ENCODE measurements at regions not wholly inside any gene's neighbourhood (a gene's known extent, or its start where the extent isn't known, plus 50 kb on each side); places are given as distances from the start of the nearest gene placed in this dataset.

GRCh38 chr10:64112701-64113355 is 591.6 kb downstream of the REEP3 start:
- no peak overlapping the region for H3K4me2 ChIP-seq (ENCODE audit: insufficient read depth, low read length, poor library complexity, severe bottlenecking)
- H3K14ac ChIP-seq (ENCODE audit: low read length), result no peak overlapping the region
- no peak overlapping the region for H2BK12ac ChIP-seq (ENCODE audit: low read length)
- no peaks in the 10 kb centered on the region for H3K27me3 ChIP-seq (ENCODE audit: control insufficient read depth in 3 of 3, insufficient read depth in 3 of 3, low read depth in 1 of 3, low read length in 3 of 3)
- H3K4me1 ChIP-seq (ENCODE audit: control insufficient read depth in 2 of 2, insufficient read depth in 1 of 2, low read depth in 1 of 2, low read length in 2 of 2), result peaks cover 0 to 1% of the 10 kb centered on the region in 2 donors
- no peaks in the 10 kb centered on the region for H3K36me3 ChIP-seq (replicated peaks in 1 of 2; ENCODE audit: control insufficient read depth in 2 of 2, insufficient read depth in 2 of 2, low read length in 2 of 2)
- H4K91ac ChIP-seq (ENCODE audit: low read depth, low read length, poor library complexity), result no peak overlapping the region
- no peak overlapping the region for H3K4ac ChIP-seq (ENCODE audit: low read length)
- no peak overlapping the region for H3K23ac ChIP-seq (ENCODE audit: low read depth, low read length, poor library complexity)
- H3K27ac ChIP-seq (replicated peaks; ENCODE audit: low read length), result no peak overlapping the region
- H3K79me1 ChIP-seq (ENCODE audit: low read depth, low read length), result no peaks in the 10 kb centered on the region
- DNase-seq (ENCODE audit: low spot score), result no peak
- H2AFZ ChIP-seq (ENCODE audit: low read length), result no peak overlapping the region
- H2AK5ac ChIP-seq (ENCODE audit: low read depth, low read length), result no peak overlapping the region
- no peak overlapping the region for H2BK120ac ChIP-seq (ENCODE audit: low read depth, low read length)
- H2BK15ac ChIP-seq (ENCODE audit: low read length), result no peak overlapping the region
- H4K8ac ChIP-seq (ENCODE audit: low read depth, low read length), result no peak overlapping the region
- H3K4me3 ChIP-seq (ENCODE audit: low read length in 2 of 2), result no peak overlapping the region
- no CpG with 5 or more reads among the region's 2 CpGs for WGBS, 2 donors (ENCODE audit: extremely low coverage in 2 of 2, insufficient read length in 2 of 2, insufficient replicate concordance in 1 of 2)
- no peak overlapping the region for H3K18ac ChIP-seq (ENCODE audit: low read length)
- no peaks in the 10 kb centered on the region for H3K9me3 ChIP-seq (replicated peaks in 1 of 2; ENCODE audit: control insufficient read depth in 2 of 2, insufficient read depth in 1 of 2, low read depth in 1 of 2, low read length in 2 of 2)
- no peak overlapping the region for H2BK5ac ChIP-seq (ENCODE audit: low read length)
- no peak overlapping the region for H3K9ac ChIP-seq (ENCODE audit: low read depth, low read length, poor library complexity)

- H4K91ac ChIP-seq (ENCODE audit: low read depth, low read length, poor library complexity), result no peak overlapping the region
- no peak overlapping the region for H3K4me2 ChIP-seq (ENCODE audit: insufficient read depth, low read length, poor library complexity, severe bottlenecking)
- H3K4me1 ChIP-seq (ENCODE audit: control insufficient read depth in 2 of 2, insufficient read depth in 1 of 2, low read depth in 1 of 2, low read length in 2 of 2), result peaks cover 0 to 1% of the 10 kb centered on the region in 2 donors
- H2BK15ac ChIP-seq (ENCODE audit: low read length), result no peak overlapping the region
- H4K8ac ChIP-seq (ENCODE audit: low read depth, low read length), result no peak overlapping the region
- no peak overlapping the region for H2BK5ac ChIP-seq (ENCODE audit: low read length)
- no peak overlapping the region for H2AFZ ChIP-seq (ENCODE audit: low read length)
- H3K9me3 ChIP-seq (replicated peaks in 1 of 2; ENCODE audit: control insufficient read depth in 2 of 2, insufficient read depth in 1 of 2, low read depth in 1 of 2, low read length in 2 of 2), result no peaks in the 10 kb centered on the region
- H3K9ac ChIP-seq (ENCODE audit: low read depth, low read length, poor library complexity), result no peak overlapping the region
- H3K4ac ChIP-seq (ENCODE audit: low read length), result no peak overlapping the region
- H3K23ac ChIP-seq (ENCODE audit: low read depth, low read length, poor library complexity), result no peak overlapping the region
- no peak overlapping the region for H3K14ac ChIP-seq (ENCODE audit: low read length)
- no peak overlapping the region for H2BK120ac ChIP-seq (ENCODE audit: low read depth, low read length)
- H3K36me3 ChIP-seq (replicated peaks in 1 of 2; ENCODE audit: control insufficient read depth in 2 of 2, insufficient read depth in 2 of 2, low read length in 2 of 2), result no peaks in the 10 kb centered on the region
- no CpG with 5 or more reads among the region's 6 CpGs for WGBS, 2 donors (ENCODE audit: extremely low coverage in 2 of 2, insufficient read length in 2 of 2, insufficient replicate concordance in 1 of 2)
- no peak for DNase-seq (ENCODE audit: low spot score)
- no peak overlapping the region for H3K4me3 ChIP-seq (ENCODE audit: low read length in 2 of 2)
- H3K27me3 ChIP-seq (ENCODE audit: control insufficient read depth in 3 of 3, insufficient read depth in 3 of 3, low read depth in 1 of 3, low read length in 3 of 3), result no peaks in the 10 kb centered on the region
- no peak overlapping the region for H3K27ac ChIP-seq (replicated peaks; ENCODE audit: low read length)
- H3K18ac ChIP-seq (ENCODE audit: low read length), result no peak overlapping the region
- no peak overlapping the region for H2AK5ac ChIP-seq (ENCODE audit: low read depth, low read length)
- no peak overlapping the region for H2BK12ac ChIP-seq (ENCODE audit: low read length)
- H3K79me1 ChIP-seq (ENCODE audit: low read depth, low read length), result no peaks in the 10 kb centered on the region
Observed at GRCh38 chr10:64113375-64113774, 592.2 kb downstream of the REEP3 start.

- Histone ChIP-seq H3K36me3 (replicated peaks in 1 of 2; ENCODE audit: control insufficient read depth in 2 of 2, insufficient read depth in 2 of 2, low read length in 2 of 2) (no peaks in the 10 kb centered on the region), H3K27ac (replicated peaks; ENCODE audit: low read length) (no peak overlapping the region), H3K4me1 (ENCODE audit: control insufficient read depth in 2 of 2, insufficient read depth in 1 of 2, low read depth in 1 of 2, low read length in 2 of 2) (peaks cover 0 to 1% of the 10 kb centered on the region in 2 donors), H3K9me3 (replicated peaks in 1 of 2; ENCODE audit: control insufficient read depth in 2 of 2, insufficient read depth in 1 of 2, low read depth in 1 of 2, low read length in 2 of 2) (no peaks in the 10 kb centered on the region), H2AFZ (ENCODE audit: low read length) (no peak overlapping the region), H4K91ac (ENCODE audit: low read depth, low read length, poor library complexity) (no peak overlapping the region), H2BK15ac (ENCODE audit: low read length) (no peak overlapping the region), H3K4me3 (ENCODE audit: low read length in 2 of 2) (no peak overlapping the region), H2BK5ac (ENCODE audit: low read length) (no peak overlapping the region), H2AK5ac (ENCODE audit: low read depth, low read length) (no peak overlapping the region), H3K4me2 (ENCODE audit: insufficient read depth, low read length, poor library complexity, severe bottlenecking) (no peak overlapping the region), H3K14ac (ENCODE audit: low read length) (no peak overlapping the region), H3K23ac (ENCODE audit: low read depth, low read length, poor library complexity) (no peak overlapping the region), H4K8ac (ENCODE audit: low read depth, low read length) (no peak overlapping the region), H3K79me1 (ENCODE audit: low read depth, low read length) (no peaks in the 10 kb centered on the region), H2BK12ac (ENCODE audit: low read length) (no peak overlapping the region), H2BK120ac (ENCODE audit: low read depth, low read length) (no peak overlapping the region), H3K27me3 (ENCODE audit: control insufficient read depth in 3 of 3, insufficient read depth in 3 of 3, low read depth in 1 of 3, low read length in 3 of 3) (no peaks in the 10 kb centered on the region), H3K4ac (ENCODE audit: low read length) (no peak overlapping the region), H3K9ac (ENCODE audit: low read depth, low read length, poor library complexity) (no peak overlapping the region), H3K18ac (ENCODE audit: low read length) (no peak overlapping the region)
- no CpG with 5 or more reads among the region's 3 CpGs for WGBS, 2 donors (ENCODE audit: extremely low coverage in 2 of 2, insufficient read length in 2 of 2, insufficient replicate concordance in 1 of 2)
- DNase-seq (ENCODE audit: low spot score), result no peak
Observed at GRCh38 chr10:64113792-64114191, 592.6 kb downstream of the REEP3 start.

GRCh38 chr10:64115471-64115870 is 594.3 kb downstream of the REEP3 start:
- no CpG with 5 or more reads among the region's 1 CpG for WGBS, 2 donors (ENCODE audit: extremely low coverage in 2 of 2, insufficient read length in 2 of 2, insufficient replicate concordance in 1 of 2)
- Histone ChIP-seq H3K4ac (ENCODE audit: low read length) (no peak overlapping the region), H4K91ac (ENCODE audit: low read depth, low read length, poor library complexity) (no peak overlapping the region), H3K4me2 (ENCODE audit: insufficient read depth, low read length, poor library complexity, severe bottlenecking) (no peak overlapping the region), H2BK120ac (ENCODE audit: low read depth, low read length) (no peak overlapping the region), H4K8ac (ENCODE audit: low read depth, low read length) (no peak overlapping the region), H3K9ac (ENCODE audit: low read depth, low read length, poor library complexity) (no peak overlapping the region), H2AFZ (ENCODE audit: low read length) (no peak overlapping the region), H2AK5ac (ENCODE audit: low read depth, low read length) (no peak overlapping the region), H3K27me3 (ENCODE audit: control insufficient read depth in 3 of 3, insufficient read depth in 3 of 3, low read depth in 1 of 3, low read length in 3 of 3) (no peaks in the 10 kb centered on the region), H3K9me3 (replicated peaks in 1 of 2; ENCODE audit: control insufficient read depth in 2 of 2, insufficient read depth in 1 of 2, low read depth in 1 of 2, low read length in 2 of 2) (no peaks in the 10 kb centered on the region), H3K4me3 (ENCODE audit: low read length in 2 of 2) (no peak overlapping the region), H3K4me1 (ENCODE audit: control insufficient read depth in 2 of 2, insufficient read depth in 1 of 2, low read depth in 1 of 2, low read length in 2 of 2) (no peaks in the 10 kb centered on the region), H3K14ac (ENCODE audit: low read length) (no peak overlapping the region), H2BK5ac (ENCODE audit: low read length) (no peak overlapping the region), H2BK12ac (ENCODE audit: low read length) (no peak overlapping the region), H3K79me1 (ENCODE audit: low read depth, low read length) (no peaks in the 10 kb centered on the region), H2BK15ac (ENCODE audit: low read length) (no peak overlapping the region), H3K23ac (ENCODE audit: low read depth, low read length, poor library complexity) (no peak overlapping the region), H3K27ac (replicated peaks; ENCODE audit: low read length) (no peak overlapping the region), H3K18ac (ENCODE audit: low read length) (no peak overlapping the region), H3K36me3 (replicated peaks in 1 of 2; ENCODE audit: control insufficient read depth in 2 of 2, insufficient read depth in 2 of 2, low read length in 2 of 2) (no peaks in the 10 kb centered on the region)
- no peak for DNase-seq (ENCODE audit: low spot score)

Data from neuronal stem cell (in vitro differentiated cells).